K562 (cell line): ENCODE measurements at regions not wholly inside any gene's neighbourhood (a gene's known extent, or its start where the extent isn't known, plus 50 kb on each side); places are given as distances from the start of the nearest gene placed in this dataset.

Experiments
- CHD2 ChIP-seq: IDR thresholded peaks from 2 replicates; pipeline ENCODE4 v1.6.1; 2011; ENCODE audit warnings: low read depth, low read length
- NCOA4 ChIP-seq: fragments of 450-650 bp; IDR thresholded peaks from 2 replicates; pipeline ENCODE4 v1.6.1; 2018; ENCODE audit warnings: mild to moderate bottlenecking; ENCODE audit not compliant: partially characterized antibody
- ZNF3 ChIP-seq: fragments of 250-450 bp; sonication (Bioruptor Pico); IDR thresholded peaks from 2 replicates; pipeline ENCODE4 v1.5.0; 2021; ENCODE audit warnings: mild to moderate bottlenecking, moderate library complexity
- ZNF766 ChIP-seq: fragments of 200-800 bp; sonication (Bioruptor generic); conservative IDR thresholded peaks from 2 replicates; pipeline ENCODE4 v1.6.1; 2016; ENCODE audit warnings: missing genetic modification characterization, missing compliant biosample characterization
- TF ChIP-seq, protein P1 (sequence below): fragments of 450-650 bp; formaldehyde crosslinking; conservative IDR thresholded peaks from 2 replicates; pipeline ENCODE4 v1.4.0; 2022; ENCODE audit warnings: mild to moderate bottlenecking, missing genetic modification characterization
- TF ChIP-seq, protein P2 (sequence below): sonication (generic); formaldehyde crosslinking; IDR thresholded peaks from 2 replicates; pipeline ENCODE4 v1.8.1; 2023; ENCODE audit warnings: mild to moderate bottlenecking, missing genetic modification reagents
- TF ChIP-seq, protein P3 (sequence below): fragments of 450-650 bp; IDR thresholded peaks from 2 replicates; pipeline ENCODE4 v1.6.1; 2016; ENCODE audit warnings: low read depth, mild to moderate bottlenecking, moderate library complexity
- TF ChIP-seq, protein P4 (sequence below): fragments of 250-450 bp; sonication (Bioruptor Pico); IDR thresholded peaks from 2 replicates; pipeline ENCODE4 v1.5.0; 2020; ENCODE audit warnings: mild to moderate bottlenecking
- TF ChIP-seq, protein P5 (sequence below): conservative IDR thresholded peaks from 2 replicates; pipeline ENCODE4 v1.6.1; 2011; ENCODE audit warnings: low read depth, mild to moderate bottlenecking, low read length; ENCODE audit not compliant: control insufficient read depth

DNA sequence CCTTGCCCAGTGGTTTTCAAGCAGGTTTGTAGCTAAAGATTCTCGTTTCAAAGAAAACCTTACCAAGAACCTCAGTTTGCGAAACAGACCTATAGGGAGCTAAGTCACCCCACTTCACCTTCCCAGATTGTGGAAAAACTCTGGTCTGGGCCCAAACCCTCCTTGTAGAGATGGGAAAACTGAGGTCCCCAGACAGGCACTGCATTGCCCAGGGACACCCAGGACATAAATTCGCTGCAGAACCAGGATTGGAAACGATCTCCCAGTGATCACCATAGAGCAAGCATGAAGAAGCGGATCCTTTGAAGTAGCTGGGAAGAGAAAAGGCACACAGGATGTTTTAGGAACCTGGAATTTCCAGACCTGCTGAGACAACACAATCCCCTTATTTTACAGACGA, 85.6 kb upstream of the PIAS1 start (continued):
- TF ChIP-seq, protein P1, sequence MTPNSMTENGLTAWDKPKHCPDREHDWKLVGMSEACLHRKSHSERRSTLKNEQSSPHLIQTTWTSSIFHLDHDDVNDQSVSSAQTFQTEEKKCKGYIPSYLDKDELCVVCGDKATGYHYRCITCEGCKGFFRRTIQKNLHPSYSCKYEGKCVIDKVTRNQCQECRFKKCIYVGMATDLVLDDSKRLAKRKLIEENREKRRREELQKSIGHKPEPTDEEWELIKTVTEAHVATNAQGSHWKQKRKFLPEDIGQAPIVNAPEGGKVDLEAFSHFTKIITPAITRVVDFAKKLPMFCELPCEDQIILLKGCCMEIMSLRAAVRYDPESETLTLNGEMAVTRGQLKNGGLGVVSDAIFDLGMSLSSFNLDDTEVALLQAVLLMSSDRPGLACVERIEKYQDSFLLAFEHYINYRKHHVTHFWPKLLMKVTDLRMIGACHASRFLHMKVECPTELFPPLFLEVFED (CRISPR knock-in tag), result no peak
- TF ChIP-seq, protein P2, sequence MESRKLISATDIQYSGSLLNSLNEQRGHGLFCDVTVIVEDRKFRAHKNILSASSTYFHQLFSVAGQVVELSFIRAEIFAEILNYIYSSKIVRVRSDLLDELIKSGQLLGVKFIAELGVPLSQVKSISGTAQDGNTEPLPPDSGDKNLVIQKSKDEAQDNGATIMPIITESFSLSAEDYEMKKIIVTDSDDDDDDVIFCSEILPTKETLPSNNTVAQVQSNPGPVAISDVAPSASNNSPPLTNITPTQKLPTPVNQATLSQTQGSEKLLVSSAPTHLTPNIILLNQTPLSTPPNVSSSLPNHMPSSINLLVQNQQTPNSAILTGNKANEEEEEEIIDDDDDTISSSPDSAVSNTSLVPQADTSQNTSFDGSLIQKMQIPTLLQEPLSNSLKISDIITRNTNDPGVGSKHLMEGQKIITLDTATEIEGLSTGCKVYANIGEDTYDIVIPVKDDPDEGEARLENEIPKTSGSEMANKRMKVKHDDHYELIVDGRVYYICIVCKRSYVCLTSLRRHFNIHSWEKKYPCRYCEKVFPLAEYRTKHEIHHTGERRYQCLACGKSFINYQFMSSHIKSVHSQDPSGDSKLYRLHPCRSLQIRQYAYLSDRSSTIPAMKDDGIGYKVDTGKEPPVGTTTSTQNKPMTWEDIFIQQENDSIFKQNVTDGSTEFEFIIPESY (CRISPR knock-in tag), result no peak
- TF ChIP-seq NCOA4 (no peak), ZNF766 (CRISPR knock-in tag) (no peak), ZNF3 (CRISPR knock-in tag) (no peak), CHD2 (no peak)
- TF ChIP-seq, protein P3, sequence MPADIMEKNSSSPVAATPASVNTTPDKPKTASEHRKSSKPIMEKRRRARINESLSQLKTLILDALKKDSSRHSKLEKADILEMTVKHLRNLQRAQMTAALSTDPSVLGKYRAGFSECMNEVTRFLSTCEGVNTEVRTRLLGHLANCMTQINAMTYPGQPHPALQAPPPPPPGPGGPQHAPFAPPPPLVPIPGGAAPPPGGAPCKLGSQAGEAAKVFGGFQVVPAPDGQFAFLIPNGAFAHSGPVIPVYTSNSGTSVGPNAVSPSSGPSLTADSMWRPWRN, result no peak
- TF ChIP-seq, protein P4, sequence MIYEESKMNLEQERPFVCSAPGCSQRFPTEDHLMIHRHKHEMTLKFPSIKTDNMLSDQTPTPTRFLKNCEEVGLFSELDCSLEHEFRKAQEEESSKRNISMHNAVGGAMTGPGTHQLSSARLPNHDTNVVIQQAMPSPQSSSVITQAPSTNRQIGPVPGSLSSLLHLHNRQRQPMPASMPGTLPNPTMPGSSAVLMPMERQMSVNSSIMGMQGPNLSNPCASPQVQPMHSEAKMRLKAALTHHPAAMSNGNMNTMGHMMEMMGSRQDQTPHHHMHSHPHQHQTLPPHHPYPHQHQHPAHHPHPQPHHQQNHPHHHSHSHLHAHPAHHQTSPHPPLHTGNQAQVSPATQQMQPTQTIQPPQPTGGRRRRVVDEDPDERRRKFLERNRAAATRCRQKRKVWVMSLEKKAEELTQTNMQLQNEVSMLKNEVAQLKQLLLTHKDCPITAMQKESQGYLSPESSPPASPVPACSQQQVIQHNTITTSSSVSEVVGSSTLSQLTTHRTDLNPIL (CRISPR knock-in tag), result no peak
- TF ChIP-seq, protein P5, sequence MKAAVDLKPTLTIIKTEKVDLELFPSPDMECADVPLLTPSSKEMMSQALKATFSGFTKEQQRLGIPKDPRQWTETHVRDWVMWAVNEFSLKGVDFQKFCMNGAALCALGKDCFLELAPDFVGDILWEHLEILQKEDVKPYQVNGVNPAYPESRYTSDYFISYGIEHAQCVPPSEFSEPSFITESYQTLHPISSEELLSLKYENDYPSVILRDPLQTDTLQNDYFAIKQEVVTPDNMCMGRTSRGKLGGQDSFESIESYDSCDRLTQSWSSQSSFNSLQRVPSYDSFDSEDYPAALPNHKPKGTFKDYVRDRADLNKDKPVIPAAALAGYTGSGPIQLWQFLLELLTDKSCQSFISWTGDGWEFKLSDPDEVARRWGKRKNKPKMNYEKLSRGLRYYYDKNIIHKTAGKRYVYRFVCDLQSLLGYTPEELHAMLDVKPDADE, result no peak
